C4-2B (cell line): ENCODE measurements at regions not wholly inside any gene's neighbourhood (a gene's known extent, or its start where the extent isn't known, plus 50 kb on each side); places are given as distances from the start of the nearest gene placed in this dataset.

Experiments used
- H3K27ac ChIP-seq: fragments of 450-650 bp; 2 replicates; pipeline ENCODE4 v1.5.1; 2017
- ZFX ChIP-seq: fragments of 450-650 bp; IDR thresholded peaks from 2 replicates; pipeline ENCODE4 v1.6.1; 2017
- TF ChIP-seq, protein P1 (sequence below): fragments of 450-650 bp; conservative IDR thresholded peaks from 2 replicates; pipeline ENCODE4 v1.5.1; 2017; ENCODE audit warnings: mild to moderate bottlenecking

DNA sequence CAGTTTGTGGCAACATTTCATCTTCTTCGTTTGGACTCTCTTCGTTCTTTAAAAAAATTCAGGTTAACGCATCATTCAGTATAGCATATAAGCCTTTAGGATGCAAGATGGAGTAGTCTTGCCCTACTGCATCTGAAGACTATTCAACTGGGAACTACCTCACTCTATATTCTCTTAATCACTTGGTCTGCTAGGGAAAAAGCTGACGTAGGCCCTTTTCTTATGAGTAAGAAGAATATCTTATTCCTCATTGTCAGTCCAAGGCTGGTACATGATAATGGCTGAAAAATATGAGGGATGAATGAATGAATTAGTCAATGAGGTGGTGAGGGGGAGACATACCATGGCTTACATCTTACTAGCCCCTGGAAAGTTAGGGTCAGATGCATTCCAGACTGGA lies 294.2 kb downstream of the GPATCH2 start:
- H3K27ac ChIP-seq = no peak overlapping the region
- TF ChIP-seq ZFX = no peak

DNA sequence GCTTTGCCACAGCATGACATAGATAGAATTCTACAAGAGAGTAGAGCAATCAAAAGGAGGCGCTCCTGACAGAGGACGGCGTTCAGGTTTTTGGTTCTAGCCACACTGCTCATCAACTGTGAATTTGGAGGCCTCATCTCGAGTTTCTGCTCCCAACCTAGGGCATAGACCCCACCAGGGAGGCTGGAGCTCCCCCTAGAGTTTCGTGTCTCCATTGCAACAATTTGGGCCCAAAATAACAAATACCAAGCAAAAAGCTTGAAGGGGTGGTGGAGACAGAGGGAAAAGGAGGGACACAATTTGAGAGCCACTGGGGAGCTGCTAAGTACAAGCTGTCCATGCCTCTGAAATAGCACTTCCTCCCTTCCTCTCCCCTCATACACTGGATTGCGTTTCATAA lies 297.0 kb downstream of the GPATCH2 start:
- TF ChIP-seq, protein P1, sequence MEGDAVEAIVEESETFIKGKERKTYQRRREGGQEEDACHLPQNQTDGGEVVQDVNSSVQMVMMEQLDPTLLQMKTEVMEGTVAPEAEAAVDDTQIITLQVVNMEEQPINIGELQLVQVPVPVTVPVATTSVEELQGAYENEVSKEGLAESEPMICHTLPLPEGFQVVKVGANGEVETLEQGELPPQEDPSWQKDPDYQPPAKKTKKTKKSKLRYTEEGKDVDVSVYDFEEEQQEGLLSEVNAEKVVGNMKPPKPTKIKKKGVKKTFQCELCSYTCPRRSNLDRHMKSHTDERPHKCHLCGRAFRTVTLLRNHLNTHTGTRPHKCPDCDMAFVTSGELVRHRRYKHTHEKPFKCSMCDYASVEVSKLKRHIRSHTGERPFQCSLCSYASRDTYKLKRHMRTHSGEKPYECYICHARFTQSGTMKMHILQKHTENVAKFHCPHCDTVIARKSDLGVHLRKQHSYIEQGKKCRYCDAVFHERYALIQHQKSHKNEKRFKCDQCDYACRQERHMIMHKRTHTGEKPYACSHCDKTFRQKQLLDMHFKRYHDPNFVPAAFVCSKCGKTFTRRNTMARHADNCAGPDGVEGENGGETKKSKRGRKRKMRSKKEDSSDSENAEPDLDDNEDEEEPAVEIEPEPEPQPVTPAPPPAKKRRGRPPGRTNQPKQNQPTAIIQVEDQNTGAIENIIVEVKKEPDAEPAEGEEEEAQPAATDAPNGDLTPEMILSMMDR = peak; percentile 67
- no peak for TF ChIP-seq ZFX
- no peak overlapping the region for H3K27ac ChIP-seq

DNA sequence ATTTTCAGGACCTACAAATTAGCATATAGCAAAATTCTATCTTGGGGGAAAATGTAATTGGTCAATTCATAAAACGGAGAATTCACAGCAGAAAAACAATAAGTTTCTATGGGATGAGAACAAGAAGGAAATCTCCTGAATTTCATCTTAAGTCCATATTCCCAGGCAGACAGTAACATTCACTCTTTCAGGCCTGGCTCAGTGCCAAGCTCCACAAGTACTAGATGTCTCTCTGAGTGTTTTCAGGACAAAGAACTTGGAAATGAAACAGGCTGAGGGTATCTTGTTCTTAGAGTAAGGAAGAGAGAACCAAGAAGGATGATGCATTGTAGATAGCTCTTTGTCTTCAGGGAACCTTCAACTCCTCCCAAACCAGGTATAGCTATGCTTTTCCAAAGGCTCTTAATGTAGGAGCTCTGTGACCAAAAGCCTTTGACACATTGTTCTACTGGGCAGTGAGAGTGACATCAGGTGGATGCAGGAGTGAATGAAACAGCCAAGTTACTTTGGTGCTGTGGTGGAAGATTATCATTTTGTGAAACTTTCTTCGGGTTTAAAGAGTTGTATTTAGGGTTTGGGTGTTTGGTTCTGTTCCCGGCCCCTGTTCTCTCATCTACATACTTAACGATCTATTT lies 298.3 kb downstream of the GPATCH2 start:
- H3K27ac ChIP-seq = no peak overlapping the region
- no peak for TF ChIP-seq ZFX
- TF ChIP-seq, protein P1 = no peak

DNA sequence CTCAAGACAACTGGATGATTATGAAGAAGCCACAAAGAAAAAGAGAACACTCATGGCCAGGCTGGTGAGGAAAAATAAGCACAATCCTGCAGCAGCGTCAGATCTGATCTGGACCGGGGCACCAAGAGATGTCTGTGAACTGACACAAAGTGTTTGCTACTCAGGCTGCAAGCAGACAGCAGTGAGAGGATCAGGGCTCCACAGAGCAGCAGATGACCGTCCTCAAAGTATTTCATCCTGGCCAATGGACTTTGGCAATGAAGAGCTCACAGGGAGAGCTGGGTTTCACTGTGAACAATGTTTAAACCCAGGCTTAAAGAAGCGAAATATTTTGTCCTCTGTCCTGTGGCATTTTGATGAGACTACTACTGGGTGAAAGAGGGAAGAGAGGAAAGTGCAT lies 299.2 kb downstream of the GPATCH2 start:
- TF ChIP-seq, protein P1 = no peak
- TF ChIP-seq ZFX = no peak
- no peak overlapping the region for H3K27ac ChIP-seq

DNA sequence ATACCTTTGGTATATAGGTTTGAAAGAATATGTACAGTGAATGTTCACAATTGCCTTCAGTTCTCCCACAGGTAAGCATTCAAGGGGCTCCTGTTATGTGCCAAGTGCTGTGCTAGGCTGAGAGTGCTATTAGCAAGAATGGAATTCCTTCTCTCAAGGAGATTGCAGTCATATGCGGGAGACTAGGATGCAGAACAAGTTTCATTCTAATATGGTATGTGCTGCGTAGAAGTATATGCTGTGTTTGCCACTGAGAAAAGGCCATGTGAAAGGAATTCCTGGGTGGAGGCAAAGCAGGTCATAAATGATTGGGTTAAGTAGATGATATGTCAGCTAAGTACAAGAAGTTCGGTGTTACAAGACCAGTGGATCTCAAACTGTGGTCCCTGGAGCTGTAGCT lies 303.0 kb downstream of the GPATCH2 start:
- no peak overlapping the region for H3K27ac ChIP-seq
- TF ChIP-seq, protein P1 = no peak
- TF ChIP-seq ZFX = no peak

DNA sequence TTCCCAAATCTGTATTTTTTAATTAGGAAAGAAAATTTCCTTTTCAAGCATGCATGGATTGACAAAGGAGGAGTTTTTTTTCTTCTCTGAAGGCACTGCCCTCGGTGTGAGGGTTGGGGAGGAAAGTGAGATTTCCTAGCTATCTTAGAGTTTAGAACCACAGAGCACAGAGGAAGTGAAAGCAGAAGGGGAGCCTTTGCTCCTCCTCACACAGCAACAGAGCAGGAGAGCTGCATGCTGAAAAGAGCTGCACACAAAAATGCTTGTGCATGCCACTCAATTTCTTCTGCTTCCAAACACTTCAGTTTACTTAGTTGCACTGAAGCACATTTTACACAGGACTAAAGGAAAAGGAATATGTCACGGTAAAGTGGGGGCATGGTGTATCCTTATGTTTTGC lies 308.1 kb downstream of the GPATCH2 start:
- H3K27ac ChIP-seq = no peak overlapping the region
- TF ChIP-seq ZFX = no peak
- TF ChIP-seq, protein P1 = no peak

DNA sequence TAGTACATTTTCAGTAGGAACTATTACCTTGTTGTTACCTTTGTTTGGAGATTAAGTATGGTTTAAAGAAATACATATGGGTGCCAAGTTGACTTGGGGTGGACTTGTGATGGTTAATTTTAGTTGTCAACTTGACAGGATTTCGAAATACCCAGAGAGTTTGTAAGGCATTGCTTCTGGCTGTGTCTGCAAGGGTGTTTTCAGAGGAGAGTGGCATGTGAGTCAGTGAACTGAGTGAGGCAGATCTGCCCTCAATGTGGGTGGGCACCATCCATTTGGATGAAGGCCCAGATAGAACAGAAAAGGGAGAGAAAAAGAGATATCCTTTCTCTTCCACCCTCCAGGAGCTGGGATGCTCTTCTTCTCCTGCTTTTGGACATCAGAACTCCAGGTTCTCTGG lies 315.5 kb downstream of the GPATCH2 start:
- H3K27ac ChIP-seq = no peak overlapping the region
- TF ChIP-seq ZFX = no peak
- TF ChIP-seq, protein P1 = no peak

DNA sequence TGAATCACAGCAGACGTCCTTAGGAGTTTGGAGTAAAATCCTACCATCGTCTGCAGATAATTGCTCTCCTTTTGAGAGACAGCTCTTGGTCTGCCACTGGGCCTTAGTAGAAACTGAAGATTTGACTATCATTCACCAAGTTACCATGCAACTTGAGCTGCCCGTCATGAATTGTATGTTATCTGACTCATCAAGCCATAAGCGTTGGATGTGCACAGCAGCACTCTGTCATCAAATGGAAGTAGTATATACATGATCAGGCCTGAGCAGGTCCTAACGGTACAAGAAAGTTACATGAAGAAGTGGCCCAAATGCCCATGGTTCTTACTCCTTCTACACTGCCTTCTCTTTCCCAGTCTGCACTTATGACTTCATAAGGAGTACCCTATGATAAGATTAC lies 317.8 kb downstream of the GPATCH2 start:
- H3K27ac ChIP-seq = no peak overlapping the region
- TF ChIP-seq ZFX = no peak
- TF ChIP-seq, protein P1 = no peak
